PC-9 (cell line): ENCODE measurements at regions not wholly inside any gene's neighbourhood (a gene's known extent, or its start where the extent isn't known, plus 50 kb on each side); places are given as distances from the start of the nearest gene placed in this dataset.

Experiments
- BruUV-seq: library from RNA; stranded (reverse); fragments of 400-500 nt; replicated peaks from 2 replicates; lab custom pipeline; 2021; lab: Mats Ljungman, UMichigan
- CTCF ChIA-PET: fragments of 300-600 bp; sonication (Branson Sonifier 250); formaldehyde crosslinking; loops from one replicate; lab custom pipeline; 2022; ENCODE audit warnings: antibody characterized with exemption; lab: Charles Lee
- POLR2A ChIA-PET: fragments of 300-600 bp; sonication (Branson Sonifier 250); formaldehyde crosslinking; loops from one replicate; lab custom pipeline; 2022; ENCODE audit warnings: antibody characterized with exemption; ENCODE audit not compliant: unreplicated experiment; lab: Charles Lee
- DNase-seq, 2 experiments: peaks; one replicate each; pipeline versions ENCODE4 v3.0.0 to v3.0.0-alpha.2; 2015 to 2022; ENCODE audit warnings: mixed read lengths in 1 of 2
- H2AFZ ChIP-seq: fragments of 200-600 bp; sonication (generic); 2 replicates; pipeline ENCODE4 v1.8.1; 2017; ENCODE audit warnings: antibody characterized with exemption
- H3F3A ChIP-seq: fragments of 200-600 bp; sonication (generic); 2 replicates; pipeline ENCODE4 v1.8.1; 2017; ENCODE audit warnings: antibody characterized with exemption, mild to moderate bottlenecking, low read depth; ENCODE audit not compliant: insufficient read depth
- H3K27ac ChIP-seq: fragments of 200-600 bp; sonication (generic); 2 replicates; pipeline ENCODE4 v1.6.1; 2016; ENCODE audit warnings: mixed run types
- H3K27me3 ChIP-seq: fragments of 200-600 bp; sonication (generic); 2 replicates; pipeline ENCODE4 v1.6.1; 2016; ENCODE audit warnings: low read depth, mixed run types; ENCODE audit not compliant: insufficient read depth
- H3K36me3 ChIP-seq: fragments of 200-600 bp; sonication (generic); 2 replicates; pipeline ENCODE4 v1.6.1; 2016; ENCODE audit warnings: low read depth, mixed run types
- H3K4me1 ChIP-seq: fragments of 200-600 bp; sonication (generic); replicated peaks from 2 replicates; pipeline ENCODE4 v1.6.1; 2016; ENCODE audit warnings: mixed run types; ENCODE audit not compliant: insufficient read depth
- H3K4me2 ChIP-seq: fragments of 200-600 bp; sonication (generic); 2 replicates; pipeline ENCODE4 v1.6.1; 2017; ENCODE audit warnings: mixed run types
- H3K4me3 ChIP-seq: fragments of 200-600 bp; sonication (generic); 2 replicates; pipeline ENCODE4 v1.6.1; 2016; ENCODE audit warnings: mixed run types
- H3K79me2 ChIP-seq: fragments of 200-600 bp; sonication (generic); 2 replicates; pipeline ENCODE4 v1.6.1; 2017; ENCODE audit warnings: low read depth, mixed run types
- H3K9me2 ChIP-seq: fragments of 200-600 bp; sonication (generic); 2 replicates; pipeline ENCODE4 v1.8.1; 2017; ENCODE audit warnings: mild to moderate bottlenecking; ENCODE audit not compliant: insufficient read depth
- H3K9me3 ChIP-seq: fragments of 200-600 bp; sonication (generic); 2 replicates; pipeline ENCODE4 v1.8.1; 2016; ENCODE audit warnings: low read depth; ENCODE audit not compliant: insufficient read depth
- H4K20me1 ChIP-seq: fragments of 200-600 bp; sonication (generic); 2 replicates; pipeline ENCODE4 v1.8.1; 2017; ENCODE audit not compliant: insufficient read depth
- EZH2 ChIP-seq: fragments of 200-600 bp; sonication (generic); IDR thresholded peaks from 2 replicates; pipeline ENCODE4 v1.8.0; 2017; ENCODE audit warnings: antibody characterized with exemption, low read depth
- intact Hi-C: fragments of 100-400 bp; cut with micrococcal nuclease; formaldehyde crosslinking; loops from one replicate; pipeline ENCODE4 v1.10.0; 2022; ENCODE audit not compliant: unreplicated experiment
- TF ChIP-seq, protein P1 (sequence below): fragments of 200-600 bp; sonication (generic); conservative IDR thresholded peaks from 2 replicates; pipeline ENCODE4 v1.6.1; 2017; ENCODE audit warnings: mixed run types, antibody characterized with exemption, mild to moderate bottlenecking, moderate library complexity

DNA sequence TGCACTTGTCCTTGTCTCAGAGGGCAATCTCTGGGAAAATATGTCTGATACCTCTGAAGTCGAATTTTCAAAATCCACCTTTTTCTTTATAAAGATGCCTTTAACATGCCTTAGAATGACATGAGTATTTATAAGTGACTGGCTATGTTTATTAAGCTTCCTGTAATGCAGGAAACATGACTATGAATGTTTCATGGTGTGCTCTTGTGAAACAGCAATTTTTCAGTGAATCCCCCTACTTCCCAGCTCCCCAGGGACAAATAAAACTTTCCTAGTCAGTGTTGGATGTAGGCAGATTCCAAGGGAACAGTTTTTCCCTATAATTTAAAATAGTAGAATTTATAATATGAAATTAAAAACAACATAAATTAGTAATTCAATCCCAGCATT, 437.0 kb downstream of the LMO4 start:
- no peaks in the 10 kb centered on the region for H3K9me3 ChIP-seq
- H3K36me3 ChIP-seq = no peaks in the 10 kb centered on the region
- TF ChIP-seq, protein P1, sequence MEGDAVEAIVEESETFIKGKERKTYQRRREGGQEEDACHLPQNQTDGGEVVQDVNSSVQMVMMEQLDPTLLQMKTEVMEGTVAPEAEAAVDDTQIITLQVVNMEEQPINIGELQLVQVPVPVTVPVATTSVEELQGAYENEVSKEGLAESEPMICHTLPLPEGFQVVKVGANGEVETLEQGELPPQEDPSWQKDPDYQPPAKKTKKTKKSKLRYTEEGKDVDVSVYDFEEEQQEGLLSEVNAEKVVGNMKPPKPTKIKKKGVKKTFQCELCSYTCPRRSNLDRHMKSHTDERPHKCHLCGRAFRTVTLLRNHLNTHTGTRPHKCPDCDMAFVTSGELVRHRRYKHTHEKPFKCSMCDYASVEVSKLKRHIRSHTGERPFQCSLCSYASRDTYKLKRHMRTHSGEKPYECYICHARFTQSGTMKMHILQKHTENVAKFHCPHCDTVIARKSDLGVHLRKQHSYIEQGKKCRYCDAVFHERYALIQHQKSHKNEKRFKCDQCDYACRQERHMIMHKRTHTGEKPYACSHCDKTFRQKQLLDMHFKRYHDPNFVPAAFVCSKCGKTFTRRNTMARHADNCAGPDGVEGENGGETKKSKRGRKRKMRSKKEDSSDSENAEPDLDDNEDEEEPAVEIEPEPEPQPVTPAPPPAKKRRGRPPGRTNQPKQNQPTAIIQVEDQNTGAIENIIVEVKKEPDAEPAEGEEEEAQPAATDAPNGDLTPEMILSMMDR = no peak
- no peak for TF ChIP-seq EZH2
- no peak overlapping the region for H3K27ac ChIP-seq
- no peaks in the 10 kb centered on the region; the same call in 1 of the 2 replicates for H3K9me2 ChIP-seq
- no peak overlapping the region for H3K4me2 ChIP-seq
- intact Hi-C loops = no loop called here
- ChIA-PET CTCF (no interaction called here), POLR2A (no interaction called here)
- no peaks in the 10 kb centered on the region for H3K4me1 ChIP-seq
- no peak overlapping the region for H2AFZ ChIP-seq
- no peaks in the 10 kb centered on the region for H3K79me2 ChIP-seq
- H3F3A ChIP-seq = no peaks in the 10 kb centered on the region; the same call in 1 of the 2 replicates
- DNase-seq = no peak
- H3K27me3 ChIP-seq = no peaks in the 10 kb centered on the region
- no peaks in the 10 kb centered on the region for H4K20me1 ChIP-seq
- BruUV-seq = no TSS peak
- H3K4me3 ChIP-seq = no peak overlapping the region

DNA sequence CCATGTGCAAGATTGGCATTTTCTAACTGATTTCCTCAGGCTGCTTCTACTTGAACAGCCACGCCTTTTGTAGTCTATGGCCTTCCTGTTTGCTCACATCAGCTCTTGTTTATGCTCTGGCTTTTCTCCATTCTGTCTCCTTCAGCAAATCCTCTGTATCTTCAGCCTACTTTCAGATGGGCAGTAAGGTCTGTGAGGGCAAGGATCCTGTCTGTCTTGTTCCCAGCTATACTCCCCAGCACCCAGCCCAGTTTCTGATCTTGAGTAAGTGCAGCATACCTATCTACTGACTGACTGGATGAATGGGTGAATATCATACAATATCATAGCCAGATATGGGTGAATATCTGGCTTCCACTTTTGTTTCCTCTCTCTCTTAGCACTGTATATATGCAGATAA, 438.1 kb downstream of the LMO4 start:
- Histone ChIP-seq H3K4me2 (no peak overlapping the region), H3F3A (no peaks in the 10 kb centered on the region; the same call in 1 of the 2 replicates), H3K4me3 (no peak overlapping the region), H3K9me2 (no peaks in the 10 kb centered on the region; the same call in 1 of the 2 replicates), H3K36me3 (no peaks in the 10 kb centered on the region), H3K27me3 (no peaks in the 10 kb centered on the region), H4K20me1 (no peaks in the 10 kb centered on the region), H3K79me2 (no peaks in the 10 kb centered on the region), H3K4me1 (no peaks in the 10 kb centered on the region), H2AFZ (no peak overlapping the region; the same call in 1 of the 2 replicates), H3K27ac (no peak overlapping the region), H3K9me3 (no peaks in the 10 kb centered on the region)
- POLR2A ChIA-PET = interaction anchor here (0.5 kb wide), 1 partner anchor 39 kb away, joined by 4 read pairs; no protein-coding TSS in a partner anchor
- TF ChIP-seq, protein P1 = no peak
- TF ChIP-seq EZH2 = no peak
- no TSS peak for BruUV-seq
- peak; percentile 27 to 54 for DNase-seq
- intact Hi-C loops = no loop called here
- CTCF ChIA-PET = no interaction called here

DNA sequence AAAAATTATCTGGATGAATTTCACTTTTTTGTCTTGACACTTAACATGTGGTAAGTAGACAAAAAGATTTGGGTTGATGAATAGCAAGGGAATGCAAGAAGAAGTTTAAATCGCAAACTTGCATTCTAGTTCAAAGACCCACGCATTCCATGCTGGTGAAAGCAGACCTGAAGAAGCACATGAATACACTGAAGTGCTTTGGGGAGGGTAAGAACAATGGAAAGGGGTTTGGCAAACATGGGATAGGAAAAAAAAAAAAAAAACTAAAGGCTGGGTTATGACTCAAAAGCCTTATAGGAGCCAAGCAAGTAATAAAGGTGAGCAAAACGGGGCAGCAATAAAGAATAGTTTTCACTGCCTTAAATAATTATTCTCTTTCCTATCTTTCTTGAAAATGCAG, 450.2 kb downstream of the LMO4 start:
- no peak overlapping the region for H3K27ac ChIP-seq
- CTCF ChIA-PET = no interaction called here

More for the DNA sequence above, 450.2 kb downstream of the LMO4 start:
- no peak overlapping the region for H3K4me3 ChIP-seq
- H3F3A ChIP-seq = no peaks in the 10 kb centered on the region
- no peaks in the 10 kb centered on the region for H3K27me3 ChIP-seq
- H4K20me1 ChIP-seq = no peaks in the 10 kb centered on the region
- TF ChIP-seq, protein P1 = no peak
- no peak for TF ChIP-seq EZH2
- POLR2A ChIA-PET = no interaction called here
- no peaks in the 10 kb centered on the region for H3K36me3 ChIP-seq
- no peaks in the 10 kb centered on the region for H3K4me1 ChIP-seq
- BruUV-seq = no TSS peak
- H2AFZ ChIP-seq = no peak overlapping the region
- H3K79me2 ChIP-seq = no peaks in the 10 kb centered on the region
- intact Hi-C loops = no loop called here
- no peak overlapping the region for H3K4me2 ChIP-seq
- DNase-seq = no peak
- H3K9me3 ChIP-seq = no peaks in the 10 kb centered on the region
- no peaks in the 10 kb centered on the region for H3K9me2 ChIP-seq
